ENCODE measurements at regions not wholly inside any gene's neighbourhood (a gene's known extent, or its start where the extent isn't known, plus 50 kb on each side); places are given as distances from the start of the nearest gene placed in this dataset.
A peak's percentile ranks its signal among the peaks of the same experiment; 100 is the strongest.

DNA sequence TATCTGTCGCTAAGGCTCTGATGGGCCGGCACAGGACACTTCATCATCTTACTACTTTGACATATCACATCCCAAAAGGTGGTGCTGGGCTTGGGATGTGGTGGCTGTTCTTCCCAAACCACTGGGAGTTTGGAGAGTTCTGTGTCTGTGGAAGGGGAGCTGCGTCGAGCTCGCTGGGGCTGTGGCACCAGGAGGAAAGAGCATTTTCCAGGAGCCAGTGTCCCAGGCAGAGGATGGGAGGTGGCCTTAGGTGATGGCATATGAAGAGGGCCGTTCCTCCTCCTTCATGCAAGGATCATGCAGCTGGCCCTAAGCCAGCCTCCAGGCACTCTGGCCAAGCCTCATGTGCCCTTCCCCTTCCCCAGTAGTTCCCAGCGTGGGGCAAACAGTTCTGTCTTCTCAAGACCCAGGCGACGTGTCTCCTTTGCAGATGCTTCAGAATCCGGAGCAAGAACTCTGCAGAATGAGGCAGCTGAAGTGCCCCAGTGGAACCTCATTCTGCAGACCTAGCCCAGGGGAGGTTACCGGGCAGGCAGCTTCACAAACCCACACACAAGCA, 89.4 kb upstream of the TNRC6C start:
- 0 out of 2 replicates have a peak, but pooled peaks cover 8% of the 10 kb centered on the region for H3F3A ChIP-seq (ENCODE audit: insufficient read depth)
- no peak for TF ChIP-seq EZH2phosphoT487 (conservative IDR thresholded peaks at IDR 0.05; ENCODE audit: low read length)
- TF ChIP-seq, protein P1, sequence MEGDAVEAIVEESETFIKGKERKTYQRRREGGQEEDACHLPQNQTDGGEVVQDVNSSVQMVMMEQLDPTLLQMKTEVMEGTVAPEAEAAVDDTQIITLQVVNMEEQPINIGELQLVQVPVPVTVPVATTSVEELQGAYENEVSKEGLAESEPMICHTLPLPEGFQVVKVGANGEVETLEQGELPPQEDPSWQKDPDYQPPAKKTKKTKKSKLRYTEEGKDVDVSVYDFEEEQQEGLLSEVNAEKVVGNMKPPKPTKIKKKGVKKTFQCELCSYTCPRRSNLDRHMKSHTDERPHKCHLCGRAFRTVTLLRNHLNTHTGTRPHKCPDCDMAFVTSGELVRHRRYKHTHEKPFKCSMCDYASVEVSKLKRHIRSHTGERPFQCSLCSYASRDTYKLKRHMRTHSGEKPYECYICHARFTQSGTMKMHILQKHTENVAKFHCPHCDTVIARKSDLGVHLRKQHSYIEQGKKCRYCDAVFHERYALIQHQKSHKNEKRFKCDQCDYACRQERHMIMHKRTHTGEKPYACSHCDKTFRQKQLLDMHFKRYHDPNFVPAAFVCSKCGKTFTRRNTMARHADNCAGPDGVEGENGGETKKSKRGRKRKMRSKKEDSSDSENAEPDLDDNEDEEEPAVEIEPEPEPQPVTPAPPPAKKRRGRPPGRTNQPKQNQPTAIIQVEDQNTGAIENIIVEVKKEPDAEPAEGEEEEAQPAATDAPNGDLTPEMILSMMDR (IDR thresholded peaks at IDR 0.05; ENCODE audit: insufficient read depth, low read length, poor library complexity, severe bottlenecking) = no peak
- peak overlapping the region; percentile 6 for H3K4me3 ChIP-seq (ENCODE audit: insufficient read depth, low read length, poor library complexity, severe bottlenecking)
- H3K79me2 ChIP-seq (ENCODE audit: insufficient read depth, low read length) = no peaks in the 10 kb centered on the region
- H3K9me2 ChIP-seq (replicated peaks; ENCODE audit: insufficient read depth, low read length) = no peaks in the 10 kb centered on the region
- no peaks in the 10 kb centered on the region for H3K9me3 ChIP-seq (ENCODE audit: insufficient read depth, low read length)
- no peaks in the 10 kb centered on the region for H3K36me3 ChIP-seq (ENCODE audit: low read length)
- H3K27me3 ChIP-seq (ENCODE audit: low read length) = no peaks in the 10 kb centered on the region
- no peak overlapping the region for H2AFZ ChIP-seq (ENCODE audit: low read depth, low read length, severe bottlenecking)
- H3K27ac ChIP-seq (ENCODE audit: low read depth, low read length) = peak overlapping the region; percentile 79
- peak overlapping the region; percentile 53 for H3K4me2 ChIP-seq (ENCODE audit: low read depth, low read length, poor library complexity, severe bottlenecking)
- no peaks in the 10 kb centered on the region for H4K20me1 ChIP-seq (ENCODE audit: low read depth, low read length)
- H3K9ac ChIP-seq (ENCODE audit: low read length) = peak overlapping the region; percentile 40

GRCh38 chr17:77869665-77870132, 88.8 kb upstream of the TNRC6C start:
- no peak for TF ChIP-seq EZH2phosphoT487 (conservative IDR thresholded peaks at IDR 0.05; ENCODE audit: low read length)
- TF ChIP-seq, protein P1 (IDR thresholded peaks at IDR 0.05; ENCODE audit: insufficient read depth, low read length, poor library complexity, severe bottlenecking) = no peak
- 0 out of 2 replicates have a peak, but pooled peaks cover 8% of the 10 kb centered on the region for H3F3A ChIP-seq (ENCODE audit: insufficient read depth)
- no peaks in the 10 kb centered on the region for H4K20me1 ChIP-seq (ENCODE audit: low read depth, low read length)
- H3K36me3 ChIP-seq (ENCODE audit: low read length) = no peaks in the 10 kb centered on the region
- no peaks in the 10 kb centered on the region for H3K27me3 ChIP-seq (ENCODE audit: low read length)
- H3K9ac ChIP-seq (ENCODE audit: low read length) = peak overlapping the region; percentile 40
- H3K4me3 ChIP-seq (ENCODE audit: insufficient read depth, low read length, poor library complexity, severe bottlenecking) = peak overlapping the region; percentile 28
- H3K27ac ChIP-seq (ENCODE audit: low read depth, low read length) = peak overlapping the region; percentile 79
- no peaks in the 10 kb centered on the region for H3K9me3 ChIP-seq (ENCODE audit: insufficient read depth, low read length)
- no peak overlapping the region for H2AFZ ChIP-seq (ENCODE audit: low read depth, low read length, severe bottlenecking)
- peak overlapping the region; percentile 53 for H3K4me2 ChIP-seq (ENCODE audit: low read depth, low read length, poor library complexity, severe bottlenecking)
- H3K9me2 ChIP-seq (replicated peaks; ENCODE audit: insufficient read depth, low read length) = no peaks in the 10 kb centered on the region
- H3K79me2 ChIP-seq (ENCODE audit: insufficient read depth, low read length) = no peaks in the 10 kb centered on the region

GRCh38 chr17:77872199-77872598, 86.3 kb upstream of the TNRC6C start:
- Histone ChIP-seq H3K4me3 (ENCODE audit: insufficient read depth, low read length, poor library complexity, severe bottlenecking) (no peak overlapping the region), H3K79me2 (ENCODE audit: insufficient read depth, low read length) (no peaks in the 10 kb centered on the region), H3K36me3 (ENCODE audit: low read length) (peaks cover 3% of the 10 kb centered on the region; the same call in 1 of the 2 replicates), H3K27me3 (ENCODE audit: low read length) (no peaks in the 10 kb centered on the region), H3K9ac (ENCODE audit: low read length) (no peak overlapping the region), H3K27ac (ENCODE audit: low read depth, low read length) (no peak overlapping the region), H2AFZ (ENCODE audit: low read depth, low read length, severe bottlenecking) (no peak overlapping the region), H3F3A (ENCODE audit: insufficient read depth) (0 out of 2 replicates have a peak, but pooled peaks cover 8% of the 10 kb centered on the region), H3K9me3 (ENCODE audit: insufficient read depth, low read length) (peaks cover 8% of the 10 kb centered on the region; the same call in 1 of the 2 replicates), H4K20me1 (ENCODE audit: low read depth, low read length) (no peaks in the 10 kb centered on the region), H3K9me2 (replicated peaks; ENCODE audit: insufficient read depth, low read length) (no peaks in the 10 kb centered on the region), H3K4me2 (ENCODE audit: low read depth, low read length, poor library complexity, severe bottlenecking) (no peak overlapping the region)
- TF ChIP-seq EZH2phosphoT487 (conservative IDR thresholded peaks at IDR 0.05; ENCODE audit: low read length) = no peak
- TF ChIP-seq, protein P1 (IDR thresholded peaks at IDR 0.05; ENCODE audit: insufficient read depth, low read length, poor library complexity, severe bottlenecking) = no peak
